Dendritic cell treated with granulocyte-macrophage colony-stimulating factor and Interleukin-4, amounts not matched to agents 40 ng/mL and 50 ng/mL, for 4 days (primary cell): ENCODE measurements at regions not wholly inside any gene's neighbourhood (a gene's known extent, or its start where the extent isn't known, plus 50 kb on each side); places are given as distances from the start of the nearest gene placed in this dataset.

Experiments used
- H3K27ac Mint-ChIP-seq: one replicate; pipeline ENCODE4 v1.8.0; 2022; ENCODE audit warnings: mild to moderate bottlenecking, mixed read lengths
- H3K27me3 Mint-ChIP-seq: one replicate; pipeline ENCODE4 v1.8.0; 2022; ENCODE audit warnings: mild to moderate bottlenecking, mixed read lengths
- H3K36me3 Mint-ChIP-seq: one replicate; pipeline ENCODE4 v1.8.0; 2022; ENCODE audit warnings: low read depth, mixed read lengths
- H3K4me1 Mint-ChIP-seq: one replicate; pipeline ENCODE4 v1.8.0; 2022; ENCODE audit warnings: low read depth, mixed read lengths
- H3K4me3 Mint-ChIP-seq: one replicate; pipeline ENCODE4 v1.8.0; 2022; ENCODE audit warnings: mild to moderate bottlenecking, moderate library complexity, mixed read lengths
- H3K9me3 Mint-ChIP-seq: one replicate; pipeline ENCODE4 v1.8.0; 2022; ENCODE audit warnings: mixed read lengths
- intact Hi-C: fragments of 100-400 bp; cut with micrococcal nuclease; formaldehyde crosslinking; loops from one replicate; pipeline ENCODE4 v1.15.0; 2022

GRCh38 chr3:14324224-14324944 is 78.0 kb upstream of the SLC6A6 start:
- Mint-ChIP-seq H3K27ac (no peak overlapping the region), H3K4me1 (peaks cover 16% of the 10 kb centered on the region), H3K4me3 (no peak overlapping the region), H3K36me3 (no peaks in the 10 kb centered on the region), H3K9me3 (peaks cover 10% of the 10 kb centered on the region), H3K27me3 (peaks cover 15% of the 10 kb centered on the region)
- intact Hi-C loops, result no loop called here

- Mint-ChIP-seq H3K4me3 (no peak overlapping the region), H3K36me3 (no peaks in the 10 kb centered on the region), H3K9me3 (no peaks in the 10 kb centered on the region), H3K27ac (no peak overlapping the region), H3K27me3 (peaks cover 18% of the 10 kb centered on the region), H3K4me1 (peaks cover 20% of the 10 kb centered on the region)
- intact Hi-C loops, result no loop called here
Measured at GRCh38 chr3:14328422-14328821, 74.0 kb upstream of the SLC6A6 start.

GRCh38 chr3:14329116-14329830 is 73.1 kb upstream of the SLC6A6 start:
- H3K27me3 Mint-ChIP-seq, result peaks cover 16% of the 10 kb centered on the region
- intact Hi-C loops, result no loop called here

GRCh38 chr3:14329842-14330241 is 72.6 kb upstream of the SLC6A6 start:
- H3K9me3 Mint-ChIP-seq, result no peaks in the 10 kb centered on the region
- no peak overlapping the region for H3K4me3 Mint-ChIP-seq
- H3K36me3 Mint-ChIP-seq, result no peaks in the 10 kb centered on the region
- peaks cover 16% of the 10 kb centered on the region for H3K27me3 Mint-ChIP-seq
- H3K27ac Mint-ChIP-seq, result no peak overlapping the region
- intact Hi-C loops, result no loop called here
- H3K4me1 Mint-ChIP-seq, result peaks cover 15% of the 10 kb centered on the region

More at GRCh38 chr3:14329116-14329830, 73.1 kb upstream of the SLC6A6 start:
- H3K36me3 Mint-ChIP-seq, result no peaks in the 10 kb centered on the region
- H3K4me1 Mint-ChIP-seq, result peaks cover 15% of the 10 kb centered on the region
- H3K4me3 Mint-ChIP-seq, result no peak overlapping the region
- H3K9me3 Mint-ChIP-seq, result no peaks in the 10 kb centered on the region
- no peak overlapping the region for H3K27ac Mint-ChIP-seq

GRCh38 chr3:14330508-14330907 is 71.9 kb upstream of the SLC6A6 start:
- H3K4me1 Mint-ChIP-seq, result peaks cover 15% of the 10 kb centered on the region
- H3K9me3 Mint-ChIP-seq, result no peaks in the 10 kb centered on the region
- H3K27me3 Mint-ChIP-seq, result peaks cover 18% of the 10 kb centered on the region
- no peak overlapping the region for H3K4me3 Mint-ChIP-seq
- intact Hi-C loops, result no loop called here
- no peak overlapping the region for H3K27ac Mint-ChIP-seq
- H3K36me3 Mint-ChIP-seq, result no peaks in the 10 kb centered on the region

- intact Hi-C loops, result no loop called here
- H3K4me3 Mint-ChIP-seq, result no peak overlapping the region
- no peak overlapping the region for H3K27ac Mint-ChIP-seq
- H3K4me1 Mint-ChIP-seq, result peaks cover 15% of the 10 kb centered on the region
- H3K27me3 Mint-ChIP-seq, result peaks cover 18% of the 10 kb centered on the region
- no peaks in the 10 kb centered on the region for H3K9me3 Mint-ChIP-seq
- no peaks in the 10 kb centered on the region for H3K36me3 Mint-ChIP-seq
Measured at GRCh38 chr3:14331251-14331650, 71.2 kb upstream of the SLC6A6 start.

GRCh38 chr3:14332392-14332791 is 70.0 kb upstream of the SLC6A6 start:
- H3K4me1 Mint-ChIP-seq, result peaks cover 19% of the 10 kb centered on the region
- no peak overlapping the region for H3K4me3 Mint-ChIP-seq
- H3K27ac Mint-ChIP-seq, result no peak overlapping the region
- no peaks in the 10 kb centered on the region for H3K36me3 Mint-ChIP-seq
- intact Hi-C loops, result no loop called here
- peaks cover 22% of the 10 kb centered on the region for H3K27me3 Mint-ChIP-seq
- H3K9me3 Mint-ChIP-seq, result no peaks in the 10 kb centered on the region

GRCh38 chr3:14333215-14333614 is 69.2 kb upstream of the SLC6A6 start:
- H3K4me1 Mint-ChIP-seq, result peaks cover 19% of the 10 kb centered on the region
- H3K27ac Mint-ChIP-seq, result no peak overlapping the region
- intact Hi-C loops, result no loop called here
- H3K27me3 Mint-ChIP-seq, result peaks cover 25% of the 10 kb centered on the region
- no peaks in the 10 kb centered on the region for H3K9me3 Mint-ChIP-seq
- H3K36me3 Mint-ChIP-seq, result no peaks in the 10 kb centered on the region
- H3K4me3 Mint-ChIP-seq, result no peak overlapping the region

GRCh38 chr3:14333621-14334020 is 68.8 kb upstream of the SLC6A6 start:
- Mint-ChIP-seq H3K4me1 (peaks cover 19% of the 10 kb centered on the region), H3K4me3 (no peak overlapping the region), H3K36me3 (no peaks in the 10 kb centered on the region), H3K27ac (no peak overlapping the region), H3K9me3 (no peaks in the 10 kb centered on the region), H3K27me3 (peaks cover 25% of the 10 kb centered on the region)
- intact Hi-C loops, result no loop called here

- intact Hi-C loops, result no loop called here
- no peak overlapping the region for H3K4me3 Mint-ChIP-seq
- peaks cover 25% of the 10 kb centered on the region for H3K27me3 Mint-ChIP-seq
- no peak overlapping the region for H3K27ac Mint-ChIP-seq
- peaks cover 18% of the 10 kb centered on the region for H3K4me1 Mint-ChIP-seq
- no peaks in the 10 kb centered on the region for H3K9me3 Mint-ChIP-seq
- H3K36me3 Mint-ChIP-seq, result no peaks in the 10 kb centered on the region
Measured at GRCh38 chr3:14334136-14334535, 68.3 kb upstream of the SLC6A6 start.

GRCh38 chr3:14334936-14335335 is 67.5 kb upstream of the SLC6A6 start:
- H3K27ac Mint-ChIP-seq, result no peak overlapping the region
- intact Hi-C loops, result no loop called here
- peaks cover 10% of the 10 kb centered on the region for H3K4me1 Mint-ChIP-seq
- H3K27me3 Mint-ChIP-seq, result peaks cover 27% of the 10 kb centered on the region
- no peaks in the 10 kb centered on the region for H3K9me3 Mint-ChIP-seq
- H3K4me3 Mint-ChIP-seq, result no peak overlapping the region
- no peaks in the 10 kb centered on the region for H3K36me3 Mint-ChIP-seq

- Mint-ChIP-seq H3K27me3 (peaks cover 25% of the 10 kb centered on the region), H3K4me3 (no peak overlapping the region), H3K36me3 (no peaks in the 10 kb centered on the region), H3K9me3 (no peaks in the 10 kb centered on the region), H3K4me1 (peaks cover 4% of the 10 kb centered on the region), H3K27ac (no peak overlapping the region)
- intact Hi-C loops, result no loop called here
Measured at GRCh38 chr3:14335774-14336748, 66.3 kb upstream of the SLC6A6 start.

- H3K36me3 Mint-ChIP-seq, result no peaks in the 10 kb centered on the region
- no peak overlapping the region for H3K4me3 Mint-ChIP-seq
- no peak overlapping the region for H3K27ac Mint-ChIP-seq
- H3K27me3 Mint-ChIP-seq, result peaks cover 25% of the 10 kb centered on the region
- intact Hi-C loops, result no loop called here
- H3K4me1 Mint-ChIP-seq, result peaks cover 4% of the 10 kb centered on the region
- no peaks in the 10 kb centered on the region for H3K9me3 Mint-ChIP-seq
Measured at GRCh38 chr3:14336749-14337598, 65.4 kb upstream of the SLC6A6 start.
